ENCODE measurements at regions not wholly inside any gene's neighbourhood (a gene's known extent, or its start where the extent isn't known, plus 50 kb on each side); places are given as distances from the start of the nearest gene placed in this dataset.
A peak's percentile ranks its signal among the peaks of the same experiment; 100 is the strongest.

DNA sequence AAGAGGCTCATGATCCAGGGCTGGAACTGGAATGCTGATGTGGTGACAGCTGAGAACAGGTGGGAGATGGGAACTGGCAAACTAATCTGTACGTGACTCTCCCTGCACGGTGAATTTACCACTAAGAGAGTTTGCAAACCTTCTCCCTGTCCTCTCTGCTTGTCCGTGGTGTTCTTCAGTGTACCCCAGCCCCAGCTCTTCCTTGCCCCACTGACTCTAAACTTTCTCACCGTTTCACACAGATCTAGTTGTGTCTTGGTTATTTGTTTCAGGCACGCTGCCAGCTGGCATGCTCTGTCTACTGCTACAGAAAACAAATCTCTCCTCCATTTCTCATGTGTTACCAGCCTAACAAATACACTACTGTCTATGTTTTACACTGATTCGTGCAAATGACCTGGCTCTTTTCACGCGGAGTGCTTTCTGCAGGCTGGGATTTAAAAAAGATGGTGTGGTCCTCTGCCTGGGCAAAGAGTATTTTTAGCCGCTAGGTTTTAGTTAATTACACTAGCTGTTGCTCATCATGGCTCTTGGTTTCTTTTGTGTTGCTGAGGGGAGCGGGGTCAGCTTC, 192.7 kb upstream of the LRIG1 start:
- no peak overlapping the region for H2AFZ ChIP-seq (ENCODE audit: low read length)
- H3K27ac ChIP-seq (ENCODE audit: low read depth, low read length, poor library complexity, severe bottlenecking): no peak overlapping the region
- no peak for DNase-seq (ENCODE audit: low spot score)
- no TSS peak for BruUV-seq (replicated peaks)
- intact Hi-C loops (cut with micrococcal nuclease; ENCODE audit: unreplicated experiment): no loop called here
- no peak overlapping the region for H3K4me3 ChIP-seq (ENCODE audit: low read depth, low read length, poor library complexity, severe bottlenecking)
- H3K79me2 ChIP-seq (ENCODE audit: insufficient read depth, low read depth, low read length): no peaks in the 10 kb centered on the region
- H3K9me3 ChIP-seq (ENCODE audit: low read length): no peaks in the 10 kb centered on the region
- no peaks in the 10 kb centered on the region for H3K36me3 ChIP-seq (ENCODE audit: insufficient read depth, low read length)
- CTCF ChIA-PET (ENCODE audit: unreplicated experiment): no interaction called here
- TF ChIP-seq EZH2phosphoT487 (IDR thresholded peaks at IDR 0.05; ENCODE audit: borderline replicate concordance, low read depth, low read length): no peak
- TF ChIP-seq, protein P1, sequence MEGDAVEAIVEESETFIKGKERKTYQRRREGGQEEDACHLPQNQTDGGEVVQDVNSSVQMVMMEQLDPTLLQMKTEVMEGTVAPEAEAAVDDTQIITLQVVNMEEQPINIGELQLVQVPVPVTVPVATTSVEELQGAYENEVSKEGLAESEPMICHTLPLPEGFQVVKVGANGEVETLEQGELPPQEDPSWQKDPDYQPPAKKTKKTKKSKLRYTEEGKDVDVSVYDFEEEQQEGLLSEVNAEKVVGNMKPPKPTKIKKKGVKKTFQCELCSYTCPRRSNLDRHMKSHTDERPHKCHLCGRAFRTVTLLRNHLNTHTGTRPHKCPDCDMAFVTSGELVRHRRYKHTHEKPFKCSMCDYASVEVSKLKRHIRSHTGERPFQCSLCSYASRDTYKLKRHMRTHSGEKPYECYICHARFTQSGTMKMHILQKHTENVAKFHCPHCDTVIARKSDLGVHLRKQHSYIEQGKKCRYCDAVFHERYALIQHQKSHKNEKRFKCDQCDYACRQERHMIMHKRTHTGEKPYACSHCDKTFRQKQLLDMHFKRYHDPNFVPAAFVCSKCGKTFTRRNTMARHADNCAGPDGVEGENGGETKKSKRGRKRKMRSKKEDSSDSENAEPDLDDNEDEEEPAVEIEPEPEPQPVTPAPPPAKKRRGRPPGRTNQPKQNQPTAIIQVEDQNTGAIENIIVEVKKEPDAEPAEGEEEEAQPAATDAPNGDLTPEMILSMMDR (conservative IDR thresholded peaks at IDR 0.05; ENCODE audit: low read length): no peak
- H4K20me1 ChIP-seq (ENCODE audit: insufficient read depth, low read length): no peaks in the 10 kb centered on the region
- POLR2A ChIA-PET: interaction anchor here (1.0 kb wide), 1 partner anchor 14 kb away, joined by 3 read pairs; no protein-coding TSS in a partner anchor
- H3K4me1 ChIP-seq (ENCODE audit: insufficient read depth, low read length, poor library complexity, severe bottlenecking): no peaks in the 10 kb centered on the region
- no peaks in the 10 kb centered on the region for H3K9me2 ChIP-seq (ENCODE audit: insufficient read depth, low read length)
- H3K4me2 ChIP-seq (ENCODE audit: low read length): no peak overlapping the region

DNA sequence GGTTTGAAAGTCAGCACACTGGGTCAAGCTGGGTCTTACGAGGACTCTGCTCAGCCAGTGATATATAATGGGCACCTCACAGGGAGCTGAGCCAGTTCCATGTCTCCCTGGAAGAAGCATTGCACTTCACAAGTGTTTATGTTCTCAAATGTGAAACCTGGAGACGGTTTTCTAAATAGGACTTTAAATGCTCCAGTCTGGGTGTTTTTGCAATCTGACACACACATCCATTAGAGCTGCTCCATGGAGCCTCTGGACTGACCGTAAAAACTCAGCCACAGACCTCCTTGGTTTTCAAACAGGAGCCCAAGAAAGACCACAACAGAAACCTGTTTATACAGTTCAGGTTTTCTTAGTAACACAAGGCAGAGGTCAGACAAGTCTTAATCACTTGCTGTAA, 201.3 kb upstream of the LRIG1 start:
- Histone ChIP-seq H3K9me3 (ENCODE audit: low read length) (no peaks in the 10 kb centered on the region), H3K9me2 (ENCODE audit: insufficient read depth, low read length) (0 out of 2 replicates have a peak, but pooled peaks cover 4% of the 10 kb centered on the region), H4K20me1 (ENCODE audit: insufficient read depth, low read length) (no peaks in the 10 kb centered on the region), H3K4me1 (ENCODE audit: insufficient read depth, low read length, poor library complexity, severe bottlenecking) (peaks cover 8% of the 10 kb centered on the region), H3K27ac (ENCODE audit: low read depth, low read length, poor library complexity, severe bottlenecking) (no peak overlapping the region), H2AFZ (ENCODE audit: low read length) (peak overlapping the region; percentile 63; the same call in 1 of the 2 replicates), H3K79me2 (ENCODE audit: insufficient read depth, low read depth, low read length) (no peaks in the 10 kb centered on the region), H3K4me2 (ENCODE audit: low read length) (0 out of 2 replicates have a peak overlapping the region, but pooled peaks have one; percentile 23), H3K36me3 (ENCODE audit: insufficient read depth, low read length) (no peaks in the 10 kb centered on the region), H3K4me3 (ENCODE audit: low read depth, low read length, poor library complexity, severe bottlenecking) (no peak overlapping the region)
- no peak for DNase-seq (ENCODE audit: low spot score)
- ChIA-PET CTCF (ENCODE audit: unreplicated experiment) (no interaction called here), POLR2A (no interaction called here)
- TF ChIP-seq EZH2phosphoT487 (IDR thresholded peaks at IDR 0.05; ENCODE audit: borderline replicate concordance, low read depth, low read length): no peak
- TF ChIP-seq, protein P1 (conservative IDR thresholded peaks at IDR 0.05; ENCODE audit: low read length): no peak
- intact Hi-C loops (cut with micrococcal nuclease; ENCODE audit: unreplicated experiment): no loop called here
- BruUV-seq (replicated peaks): no TSS peak

DNA sequence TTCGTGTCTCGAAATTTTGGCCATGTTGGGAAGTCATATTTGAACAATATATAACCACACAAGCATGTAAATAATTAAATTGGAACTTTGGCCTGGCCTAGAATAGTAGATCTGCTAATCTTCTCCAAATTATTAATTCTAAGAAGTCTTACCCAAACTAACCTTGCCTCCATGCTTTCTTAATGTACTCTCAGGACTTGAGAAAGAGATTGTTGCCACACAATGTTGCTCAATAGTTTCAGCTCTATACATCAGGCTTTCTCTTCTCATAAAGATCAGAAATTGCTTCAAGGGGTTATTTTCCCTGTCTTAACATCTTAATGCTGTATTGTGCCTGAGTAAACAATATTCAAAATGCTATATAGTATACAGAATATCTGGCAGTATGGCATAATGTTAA, 202.7 kb upstream of the LRIG1 start:
- Histone ChIP-seq H3K9me3 (ENCODE audit: low read length) (no peaks in the 10 kb centered on the region), H3K4me1 (ENCODE audit: insufficient read depth, low read length, poor library complexity, severe bottlenecking) (peaks cover 8% of the 10 kb centered on the region), H3K79me2 (ENCODE audit: insufficient read depth, low read depth, low read length) (no peaks in the 10 kb centered on the region), H3K9me2 (ENCODE audit: insufficient read depth, low read length) (0 out of 2 replicates have a peak, but pooled peaks cover 4% of the 10 kb centered on the region), H3K4me2 (ENCODE audit: low read length) (no peak overlapping the region), H4K20me1 (ENCODE audit: insufficient read depth, low read length) (no peaks in the 10 kb centered on the region), H3K36me3 (ENCODE audit: insufficient read depth, low read length) (no peaks in the 10 kb centered on the region), H3K27ac (ENCODE audit: low read depth, low read length, poor library complexity, severe bottlenecking) (no peak overlapping the region), H2AFZ (ENCODE audit: low read length) (no peak overlapping the region), H3K4me3 (ENCODE audit: low read depth, low read length, poor library complexity, severe bottlenecking) (no peak overlapping the region)
- intact Hi-C loops (cut with micrococcal nuclease; ENCODE audit: unreplicated experiment): no loop called here
- BruUV-seq (replicated peaks): no TSS peak
- ChIA-PET POLR2A (no interaction called here), CTCF (ENCODE audit: unreplicated experiment) (no interaction called here)
- TF ChIP-seq, protein P1 (conservative IDR thresholded peaks at IDR 0.05; ENCODE audit: low read length): no peak
- TF ChIP-seq EZH2phosphoT487 (IDR thresholded peaks at IDR 0.05; ENCODE audit: borderline replicate concordance, low read depth, low read length): no peak
- DNase-seq (ENCODE audit: low spot score): no peak
